ENCODE measurements at regions not wholly inside any gene's neighbourhood (a gene's known extent, or its start where the extent isn't known, plus 50 kb on each side); places are given as distances from the start of the nearest gene placed in this dataset.

DNA sequence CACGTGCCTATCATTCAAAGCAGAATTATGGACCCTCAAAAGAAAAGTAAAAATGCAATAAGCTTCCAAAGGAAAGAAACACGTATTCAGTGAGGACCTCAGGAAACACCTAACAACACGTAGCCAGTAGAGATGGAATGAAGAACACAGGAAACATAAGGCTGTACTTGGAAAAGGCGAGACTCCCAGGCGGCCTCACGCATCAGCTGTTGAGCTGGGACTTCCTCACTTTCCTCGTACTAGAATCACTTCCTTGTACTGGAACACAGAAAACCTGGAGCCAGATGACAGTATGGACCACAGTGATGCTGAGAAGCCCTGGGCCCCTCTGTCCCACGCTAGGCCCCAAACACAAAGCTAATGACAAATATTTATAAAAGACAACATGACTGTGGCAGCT lies 94.4 kb upstream of the BACE2 start:
- Histone ChIP-seq H4K5ac (ENCODE audit: insufficient read length, low read depth, low read length) (no peak overlapping the region), H3K14ac (ENCODE audit: insufficient read depth, low read length) (no peak overlapping the region), H2BK15ac (ENCODE audit: low read depth, low read length) (no peak overlapping the region), H3K27me3 (ENCODE audit: insufficient read depth, low read length) (no peaks in the 10 kb centered on the region), H3K18ac (ENCODE audit: insufficient read length, low read depth, low read length) (no peak overlapping the region), H3K79me1 (ENCODE audit: insufficient read depth, low read depth, low read length, poor library complexity, severe bottlenecking) (no peaks in the 10 kb centered on the region), H4K91ac (ENCODE audit: insufficient read length, low read depth, low read length) (no peak overlapping the region), H3K23ac (ENCODE audit: insufficient read length, low read depth, low read length) (no peak overlapping the region), H2BK12ac (ENCODE audit: insufficient read length, low read depth, low read length) (no peak overlapping the region), H3K4me2 (ENCODE audit: insufficient read depth, insufficient read length, low read length) (no peak overlapping the region), H3K56ac (ENCODE audit: insufficient read length, low read depth, low read length) (no peak overlapping the region), H3K23me2 (ENCODE audit: insufficient read length, low read depth, low read length, poor library complexity, severe bottlenecking) (no peaks in the 10 kb centered on the region), H2BK5ac (ENCODE audit: insufficient read length, low read length) (no peak overlapping the region), H3T11ph (ENCODE audit: low read length) (no peak overlapping the region), H2AFZ (ENCODE audit: low read length) (no peak overlapping the region), H3K9ac (ENCODE audit: extremely low read depth, insufficient read length, low read length) (no peak overlapping the region), H3K4me1 (ENCODE audit: insufficient read depth, low read length) (no peaks in the 10 kb centered on the region; the same call in 1 of the 2 replicates), H3K4ac (ENCODE audit: low read depth, low read length) (no peak overlapping the region), H4K20me1 (ENCODE audit: control insufficient read depth, insufficient read depth, insufficient read length) (no peaks in the 10 kb centered on the region), H2BK20ac (ENCODE audit: low read depth, low read length, poor library complexity, severe bottlenecking) (no peak overlapping the region), H2AK5ac (ENCODE audit: insufficient read length, low read length) (no peak overlapping the region), H4K8ac (replicated peaks; ENCODE audit: insufficient read length, low read depth, low read length) (no peak overlapping the region), H2BK120ac (ENCODE audit: low read depth, low read length, poor library complexity, severe bottlenecking) (no peak overlapping the region), H3K9me3 (ENCODE audit: control insufficient read depth, low read depth, low read length) (no peaks in the 10 kb centered on the region), H3K79me2 (ENCODE audit: insufficient read depth, low read length) (no peaks in the 10 kb centered on the region), H3K27ac (ENCODE audit: insufficient read length, low read depth, low read length) (no peak overlapping the region)
- DNase-seq: no peak
- Mint-ChIP-seq H3K27ac (no peak overlapping the region), H3K27me3 (ENCODE audit: low read depth) (peaks cover 7% of the 10 kb centered on the region), H3K36me3 (ENCODE audit: insufficient read depth in 1 of 3, low read depth in 3 of 3) (no peaks in the 10 kb centered on the region), H3K4me1 (peaks cover 10 to 11% of the 10 kb centered on the region in 2 experiments), H3K4me3 (no peak overlapping the region), H3K9me3 (no peaks in the 10 kb centered on the region)
- WGBS (ENCODE audit: extremely low coverage, insufficient read length, low lambda C conversion rate): no CpG with 5 or more reads among the region's 8 CpGs
- TF ChIP-seq, protein P1, sequence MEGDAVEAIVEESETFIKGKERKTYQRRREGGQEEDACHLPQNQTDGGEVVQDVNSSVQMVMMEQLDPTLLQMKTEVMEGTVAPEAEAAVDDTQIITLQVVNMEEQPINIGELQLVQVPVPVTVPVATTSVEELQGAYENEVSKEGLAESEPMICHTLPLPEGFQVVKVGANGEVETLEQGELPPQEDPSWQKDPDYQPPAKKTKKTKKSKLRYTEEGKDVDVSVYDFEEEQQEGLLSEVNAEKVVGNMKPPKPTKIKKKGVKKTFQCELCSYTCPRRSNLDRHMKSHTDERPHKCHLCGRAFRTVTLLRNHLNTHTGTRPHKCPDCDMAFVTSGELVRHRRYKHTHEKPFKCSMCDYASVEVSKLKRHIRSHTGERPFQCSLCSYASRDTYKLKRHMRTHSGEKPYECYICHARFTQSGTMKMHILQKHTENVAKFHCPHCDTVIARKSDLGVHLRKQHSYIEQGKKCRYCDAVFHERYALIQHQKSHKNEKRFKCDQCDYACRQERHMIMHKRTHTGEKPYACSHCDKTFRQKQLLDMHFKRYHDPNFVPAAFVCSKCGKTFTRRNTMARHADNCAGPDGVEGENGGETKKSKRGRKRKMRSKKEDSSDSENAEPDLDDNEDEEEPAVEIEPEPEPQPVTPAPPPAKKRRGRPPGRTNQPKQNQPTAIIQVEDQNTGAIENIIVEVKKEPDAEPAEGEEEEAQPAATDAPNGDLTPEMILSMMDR (conservative IDR thresholded peaks at IDR 0.05): no peak

Data from H9 (cell line).